SK-N-SH (cell line): ENCODE measurements at regions not wholly inside any gene's neighbourhood (a gene's known extent, or its start where the extent isn't known, plus 50 kb on each side); places are given as distances from the start of the nearest gene placed in this dataset.

ENCODE experiments used
- CTCF ChIA-PET: fragments of 300-600, 350-600 bp; formaldehyde crosslinking; extraction: SDS; loops from one replicate; lab custom pipeline; 2021; lab: Yijun Ruan, JAX
- POLR2A ChIA-PET: fragments of 350-600 bp; sonication (Branson Sonifier 250); formaldehyde crosslinking; extraction: SDS; loops from one replicate; lab custom pipeline; 2020; ENCODE audit warnings: antibody characterized with exemption, inconsistent platforms; lab: Yijun Ruan, JAX
- DNase-seq: peaks from one replicate; pipeline ENCODE4 v3.0.0; 2012
- H2AFZ ChIP-seq: fragments of 200-600 bp; sonication (generic); 2 replicates; pipeline ENCODE4 v1.8.1; 2016; ENCODE audit warnings: antibody characterized with exemption, mild to moderate bottlenecking, low read depth
- H3F3A ChIP-seq: fragments of 200-600 bp; sonication (generic); replicated peaks from 2 replicates; pipeline ENCODE3; 2016; ENCODE audit warnings: antibody characterized with exemption, mild to moderate bottlenecking; ENCODE audit not compliant: insufficient read depth
- H3K27ac ChIP-seq, 2 experiments: fragments of 200-500 bp in 1 of 2; fragments of 200-600 bp in 1 of 2; sonication (Bioruptor generic) in 1 of 2; sonication (generic), shearing (Covaris generic) in 1 of 2; 2 replicates each; pipeline versions ENCODE4 v1.5.1 to v1.6.1; 2014 to 2016; ENCODE audit warnings: low read depth in 2 of 2, inconsistent platforms in 1 of 2, low read length in 1 of 2, mild to moderate bottlenecking in 1 of 2, mixed read lengths in 1 of 2
- H3K27me3 ChIP-seq: fragments of 200-600 bp; sonication (generic), shearing (Covaris generic); 2 replicates; pipeline ENCODE4 v1.6.1; 2016; ENCODE audit warnings: mixed run types; ENCODE audit not compliant: insufficient read depth
- H3K36me3 ChIP-seq, 2 experiments: fragments of 200-500 bp in 1 of 2; fragments of 200-600 bp in 1 of 2; sonication (Bioruptor generic) in 1 of 2; sonication (generic) in 1 of 2; replicated peaks in 1 of 2; 2 replicates each; pipeline versions ENCODE3 to v1.5.1; 2014 to 2016; ENCODE audit warnings: low read length in 1 of 2, mild to moderate bottlenecking in 1 of 2; ENCODE audit not compliant: insufficient read depth in 2 of 2, control insufficient read depth in 1 of 2
- H3K4me1 ChIP-seq, 2 experiments: fragments of 200-500 bp in 1 of 2; fragments of 200-600 bp in 1 of 2; sonication (Bioruptor generic) in 1 of 2; sonication (generic), shearing (Covaris generic) in 1 of 2; 2 replicates each; pipeline versions ENCODE4 v1.5.1 to v1.6.1; 2014 to 2016; ENCODE audit warnings: low read depth in 1 of 2, low read length in 1 of 2, mixed run types in 1 of 2; ENCODE audit not compliant: insufficient read depth in 2 of 2, control insufficient read depth in 1 of 2
- H3K4me2 ChIP-seq: fragments of 200-600 bp; sonication (generic), shearing (Covaris generic); 2 replicates; pipeline ENCODE4 v1.6.1; 2017; ENCODE audit warnings: mixed run types
- H3K4me3 ChIP-seq, 2 experiments: fragments of 200-500 bp in 1 of 2; fragments of 200-600 bp in 1 of 2; sonication (Bioruptor generic) in 1 of 2; sonication (generic), shearing (Covaris generic) in 1 of 2; 2 replicates each; pipeline versions ENCODE4 v1.5.1 to v1.8.1; 2014 to 2016; ENCODE audit warnings: low read depth in 2 of 2, inconsistent platforms in 1 of 2, low read length in 1 of 2, mild to moderate bottlenecking in 1 of 2, mixed read lengths in 1 of 2, moderate library complexity in 1 of 2
- H3K79me2 ChIP-seq: fragments of 200-600 bp; sonication (generic); 2 replicates; pipeline ENCODE4 v1.8.1; 2017; ENCODE audit warnings: mild to moderate bottlenecking; ENCODE audit not compliant: insufficient read depth
- H3K9ac ChIP-seq: fragments of 200-600 bp; sonication (generic); 2 replicates; pipeline ENCODE4 v1.6.1; 2017; ENCODE audit warnings: mixed run types
- H3K9me2 ChIP-seq: fragments of 200-600 bp; sonication (generic); 2 replicates; pipeline ENCODE4 v1.6.1; 2017; ENCODE audit warnings: mixed run types
- H3K9me3 ChIP-seq: fragments of 200-600 bp; sonication (generic); 2 replicates; pipeline ENCODE4 v1.6.1; 2017; ENCODE audit warnings: mixed run types, mild to moderate bottlenecking, moderate library complexity
- H4K20me1 ChIP-seq: fragments of 200-600 bp; sonication (generic); 2 replicates; pipeline ENCODE4 v1.6.1; 2017; ENCODE audit warnings: mild to moderate bottlenecking, mixed run types; ENCODE audit not compliant: insufficient read depth
- EP300 ChIP-seq, 2 experiments: IDR thresholded peaks; 2 replicates each; pipeline versions ENCODE4 v1.4.0 to v1.6.1; 2012; ENCODE audit warnings: borderline replicate concordance in 1 of 2, low read depth in 1 of 2, low read length in 1 of 2
- MEF2A ChIP-seq: IDR thresholded peaks from 2 replicates; pipeline ENCODE4 v1.4.0; 2012; ENCODE audit warnings: low read depth, borderline replicate concordance
- NFIC ChIP-seq: IDR thresholded peaks from 2 replicates; pipeline ENCODE4 v1.4.0; 2012; ENCODE audit warnings: borderline replicate concordance
- PBX3 ChIP-seq: IDR thresholded peaks from 2 replicates; pipeline ENCODE4; 2012
- POLR2AphosphoS5 ChIP-seq: IDR thresholded peaks from 2 replicates; pipeline ENCODE4 v1.6.1; 2012; ENCODE audit warnings: low read depth, low read length
- RCOR1 ChIP-seq: fragments of 150-350 bp; IDR thresholded peaks from 2 replicates; pipeline ENCODE4 v1.6.1; 2017; ENCODE audit warnings: antibody characterized with exemption, low read length
- REST ChIP-seq: IDR thresholded peaks from 2 replicates; pipeline ENCODE4 v1.6.1; 2012; ENCODE audit warnings: mild to moderate bottlenecking, low read depth, low read length, moderate library complexity
- RFX5 ChIP-seq: IDR thresholded peaks from 2 replicates; pipeline ENCODE4 v1.6.1; 2012; ENCODE audit warnings: mild to moderate bottlenecking, improper control_type of control experiment, low read length
- RXRA ChIP-seq: IDR thresholded peaks from 2 replicates; pipeline ENCODE4 v1.4.0; 2012; ENCODE audit warnings: low read depth, mild to moderate bottlenecking, borderline replicate concordance
- TCF12 ChIP-seq: IDR thresholded peaks from 2 replicates; pipeline ENCODE4 v1.4.0; 2012
- USF1 ChIP-seq: IDR thresholded peaks from 2 replicates; pipeline ENCODE4 v1.4.0; 2012; ENCODE audit warnings: low read depth, borderline replicate concordance
- USF2 ChIP-seq: fragments of 150-350 bp; IDR thresholded peaks from 2 replicates; pipeline ENCODE4 v1.6.1; 2017; ENCODE audit warnings: antibody characterized with exemption, low read length, low read depth, borderline replicate concordance
- whole genome bisulfite sequencing: methylation state at CpG from one replicate; pipeline ENCODE4 v1.1.6; 2017; ENCODE audit warnings: low lambda C conversion rate; 5-methylcytosine and 5-hydroxymethylcytosine counted together

- H2AFZ ChIP-seq, result no peak overlapping the region
- H3F3A ChIP-seq, result peaks cover 17% of the 10 kb centered on the region
- H3K4me3 ChIP-seq, result no peak overlapping the region
- H3K9ac ChIP-seq, result no peak overlapping the region
- H3K4me2 ChIP-seq, result no peak overlapping the region
- peak overlapping the region in 1 of 2 experiments; percentile 91; a peak in 3 of 4 replicates for H3K27ac ChIP-seq
- DNase-seq, result peak; percentile 12
- H3K36me3 ChIP-seq, result no peaks in the 10 kb centered on the region
- CTCF ChIA-PET, result interaction anchor here (0.8 to 9.6 kb wide), 6 partner anchors 13 to 195 kb away, joined by 3 to 290 read pairs (median 4); no protein-coding TSS in a partner anchor
- H3K4me1 ChIP-seq, result peaks cover 23 to 36% of the 10 kb centered on the region in 2 experiments
- no peaks in the 10 kb centered on the region for H3K79me2 ChIP-seq
- no peaks in the 10 kb centered on the region for H3K9me3 ChIP-seq
- no peaks in the 10 kb centered on the region for H4K20me1 ChIP-seq
- TF ChIP-seq MEF2A, result no peak
- TF ChIP-seq RFX5, result no peak
- no peak for TF ChIP-seq POLR2AphosphoS5
- TF ChIP-seq EP300 (IDR thresholded peaks at IDR 0.05; ENCODE audit: borderline replicate concordance in 1 of 2, low read depth in 1 of 2, low read length in 1 of 2), result peak in 1 of 2 experiments; percentile 75; a peak in 2 of 4 replicates
- peak; percentile 30; the same call in 1 of the 2 replicates for TF ChIP-seq TCF12
- peak; percentile 46 for TF ChIP-seq PBX3
- no peak for TF ChIP-seq USF2
- no peak for TF ChIP-seq RXRA
- TF ChIP-seq NFIC, result peak; percentile 33; the same call in 1 of the 2 replicates
- TF ChIP-seq REST, result no peak
- TF ChIP-seq USF1, result no peak
- TF ChIP-seq RCOR1, result peak; percentile 56; the same call in 1 of the 2 replicates
- TF ChIP-seq, all 33 proteins: peak for 5
- POLR2A ChIA-PET, result no interaction called here
- H3K9me2 ChIP-seq, result no peaks in the 10 kb centered on the region
- H3K27me3 ChIP-seq, result no peaks in the 10 kb centered on the region
- 30% methylated on average over 4 of the region's 4 CpGs for WGBS
These were observed 153.3 kb upstream of the RAG2 start for GRCh38 chr11:36751335-36751781.
